ENCODE measurements at regions not wholly inside any gene's neighbourhood (a gene's known extent, or its start where the extent isn't known, plus 50 kb on each side); places are given as distances from the start of the nearest gene placed in this dataset.

DNA sequence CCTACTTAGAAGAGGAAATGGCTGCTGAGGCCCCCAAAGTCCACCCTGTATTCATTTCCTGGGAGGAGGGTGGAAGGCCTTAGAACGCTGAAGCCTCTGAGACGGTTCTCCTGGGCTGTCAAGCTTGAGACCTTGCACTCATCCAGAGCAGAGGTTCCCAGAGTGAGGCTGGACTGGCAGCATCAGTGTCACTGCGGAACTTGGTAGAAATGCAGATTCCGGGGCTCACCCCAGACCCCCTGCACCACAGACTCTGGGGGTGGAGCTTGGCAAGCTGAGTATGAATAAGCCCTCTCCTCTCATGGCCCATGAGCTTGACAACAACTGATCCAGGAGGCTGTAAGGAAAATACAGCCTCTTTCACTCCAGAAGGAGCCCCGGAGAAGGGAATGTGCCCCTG, 218.3 kb downstream of the IRF8 start:
- DNase-seq (ENCODE audit: low read depth in 2 of 2), result no peak

DNA sequence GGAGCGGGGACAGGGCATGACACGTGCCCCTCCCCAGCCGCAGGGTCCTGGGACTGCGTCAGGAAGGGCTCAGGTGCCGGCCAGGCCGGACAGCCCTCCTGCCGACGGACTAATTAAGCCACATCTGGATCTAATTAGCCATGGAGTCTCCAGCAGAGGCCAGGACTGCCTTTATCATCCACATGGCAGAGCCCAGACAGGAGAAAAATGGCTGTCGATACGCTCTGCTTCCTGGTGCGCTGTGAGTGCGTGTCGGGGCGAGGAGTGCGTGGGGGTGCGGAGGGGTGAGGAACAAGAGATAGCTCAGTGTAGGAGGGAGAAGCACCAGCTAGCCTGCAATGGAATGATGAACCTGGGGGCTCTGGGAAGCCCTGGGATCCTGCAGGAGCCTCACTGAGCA, 218.8 kb downstream of the IRF8 start:
- no peak for DNase-seq (ENCODE audit: low read depth in 2 of 2)

DNA sequence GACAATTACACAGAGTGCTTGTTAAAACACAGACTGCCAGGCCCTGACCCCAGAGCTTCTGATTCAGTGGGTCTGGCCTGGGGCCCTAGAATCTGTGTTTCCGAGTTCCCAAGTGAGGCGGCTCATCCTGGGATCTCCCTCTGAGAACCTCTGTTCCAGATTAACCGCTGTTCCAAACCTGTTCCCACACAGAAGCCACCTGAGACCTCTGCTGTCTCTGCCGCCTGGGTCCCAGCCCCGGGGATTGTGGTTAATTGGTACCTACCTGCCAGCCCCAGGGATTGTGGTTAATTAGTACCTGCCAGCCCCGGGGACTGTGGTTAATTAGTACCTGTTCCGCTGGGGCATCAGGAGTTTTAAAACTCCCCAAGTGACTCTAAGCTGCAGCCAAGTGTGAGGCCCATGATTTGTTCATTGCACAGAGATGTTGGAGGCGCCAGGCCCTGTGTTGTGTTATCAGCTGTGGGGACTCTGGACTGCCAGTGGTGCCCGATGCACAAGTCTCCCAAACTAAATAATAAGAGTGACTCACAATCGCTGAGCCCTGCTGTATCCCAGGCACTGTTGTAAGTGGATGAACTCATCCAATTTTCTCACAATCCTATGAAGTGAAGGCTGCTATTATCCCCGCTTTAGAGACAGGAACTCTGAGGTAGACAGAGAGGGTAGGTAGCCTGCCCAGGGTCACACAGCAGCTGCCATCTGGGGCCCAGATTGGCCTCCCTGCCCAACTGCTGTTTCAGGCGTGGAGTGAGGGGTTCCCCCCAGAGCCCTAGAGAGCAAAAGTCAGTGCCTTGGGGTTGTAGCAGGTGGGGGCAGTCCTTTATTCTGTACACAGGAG, 219.7 kb downstream of the IRF8 start:
- no peak for DNase-seq (ENCODE audit: low read depth in 2 of 2)

DNA sequence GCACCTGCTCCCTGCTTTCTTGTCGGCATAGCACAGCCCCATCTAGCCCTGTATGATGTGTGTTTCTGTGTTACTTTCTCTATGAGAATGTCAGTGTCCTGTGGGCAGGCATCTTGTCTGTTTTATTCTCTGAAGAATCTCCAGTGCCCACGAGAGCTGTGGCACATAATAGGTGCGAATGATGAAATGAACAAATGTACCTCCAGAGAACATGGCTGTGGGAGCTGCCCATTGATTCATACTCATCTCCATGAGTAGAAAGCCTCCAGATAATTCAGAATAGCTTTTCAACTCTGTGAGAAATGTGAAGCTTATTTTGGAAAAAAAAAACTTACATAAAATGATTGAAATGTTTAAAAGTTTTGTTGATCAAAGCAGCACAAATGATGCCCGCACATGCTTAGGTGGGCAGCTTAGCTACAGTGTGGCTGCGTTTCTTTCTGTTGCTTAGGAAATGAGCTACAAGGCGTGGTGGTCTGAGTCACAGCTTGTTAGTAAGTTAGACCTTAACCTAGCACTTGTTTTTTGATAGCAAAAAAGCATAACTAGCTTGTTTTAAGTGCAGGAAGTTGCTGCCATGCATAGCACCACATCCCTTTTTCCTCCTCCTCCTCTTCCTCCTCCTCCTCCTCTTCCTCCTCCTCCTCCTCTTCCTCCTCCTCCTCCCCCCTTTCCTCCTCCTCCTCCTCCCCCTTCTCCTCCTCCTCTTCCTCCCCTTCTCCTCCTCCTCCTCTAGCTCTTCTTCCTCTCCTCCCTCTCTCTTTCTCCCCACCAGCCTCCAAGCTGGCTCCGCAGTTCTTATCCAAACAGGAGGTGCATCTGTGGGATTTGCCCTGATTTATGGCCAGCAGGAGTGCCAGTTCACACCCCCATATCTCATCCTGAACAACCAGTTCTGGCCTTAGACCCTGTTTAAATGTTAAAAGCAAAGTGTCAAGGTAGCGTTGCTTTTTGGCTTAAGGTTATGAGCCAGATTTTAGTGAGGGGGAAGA, 221.5 kb downstream of the IRF8 start:
- DNase-seq (ENCODE audit: low read depth in 2 of 2), result no peak

DNA sequence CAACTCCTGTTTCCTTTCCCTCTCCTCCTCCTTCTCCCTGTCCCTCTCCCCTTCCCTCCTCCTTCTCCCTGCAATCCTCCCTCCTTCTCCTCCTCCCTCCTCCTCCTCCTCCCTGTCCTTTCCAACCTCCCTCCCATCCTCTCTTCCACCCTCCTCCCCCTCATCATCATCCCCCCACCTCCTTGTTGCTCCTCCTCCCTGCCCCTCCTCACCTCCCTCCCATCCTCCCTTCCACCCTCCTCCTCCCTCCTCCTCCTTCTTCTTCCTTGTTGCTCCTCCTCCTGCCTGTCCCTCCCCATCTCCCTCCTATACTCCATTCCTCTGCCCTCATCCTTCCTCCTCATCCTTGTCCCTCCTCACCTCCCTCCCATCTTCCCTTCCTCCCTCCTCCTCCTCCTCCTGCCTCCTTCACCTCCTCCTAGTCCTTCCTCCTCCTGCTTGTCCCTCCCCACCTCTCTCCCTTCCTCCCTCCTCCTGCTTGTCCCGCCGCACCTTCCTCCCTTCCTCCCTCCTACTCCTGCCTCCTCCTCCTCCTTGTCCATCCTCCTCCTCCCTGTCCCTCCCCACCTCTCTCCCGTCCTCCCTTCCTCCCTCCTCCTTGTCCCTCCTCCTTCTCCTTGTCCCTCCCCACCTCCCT, 222.5 kb downstream of the IRF8 start:
- DNase-seq (ENCODE audit: low read depth in 2 of 2), result no peak

DNA sequence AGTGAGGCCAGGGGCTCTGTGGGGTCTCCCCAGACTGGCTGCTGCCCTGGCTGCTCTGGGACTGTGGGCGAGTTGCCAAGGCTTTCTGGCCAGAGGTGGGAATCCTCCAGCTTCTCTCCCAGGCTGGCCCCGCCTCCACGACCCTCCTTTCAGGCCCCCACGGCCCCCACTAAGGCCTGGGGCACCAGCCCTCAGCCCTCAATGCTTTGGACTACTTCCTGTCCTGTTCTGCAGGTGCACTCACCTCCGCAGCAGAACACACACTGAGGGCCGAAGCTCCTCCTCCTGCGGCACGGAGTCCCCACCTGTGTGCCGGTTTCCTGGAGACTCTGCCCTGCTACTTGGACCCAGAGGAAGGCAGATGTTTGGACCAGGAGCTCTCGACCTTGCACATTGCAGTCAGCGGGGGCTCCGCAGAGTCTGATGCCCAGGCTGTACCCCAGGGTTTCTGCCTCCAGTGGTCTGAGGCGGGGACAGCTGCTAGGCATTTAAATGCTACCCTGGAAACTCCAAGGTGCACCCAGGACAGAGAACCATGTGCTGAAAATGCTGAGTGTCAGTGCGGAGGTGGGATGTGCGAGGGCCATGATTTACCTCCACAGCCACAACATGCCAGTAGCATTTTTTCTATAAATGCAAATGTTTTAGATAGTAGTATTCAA, 223.8 kb downstream of the IRF8 start:
- no peak for DNase-seq (ENCODE audit: low read depth in 2 of 2)

DNA sequence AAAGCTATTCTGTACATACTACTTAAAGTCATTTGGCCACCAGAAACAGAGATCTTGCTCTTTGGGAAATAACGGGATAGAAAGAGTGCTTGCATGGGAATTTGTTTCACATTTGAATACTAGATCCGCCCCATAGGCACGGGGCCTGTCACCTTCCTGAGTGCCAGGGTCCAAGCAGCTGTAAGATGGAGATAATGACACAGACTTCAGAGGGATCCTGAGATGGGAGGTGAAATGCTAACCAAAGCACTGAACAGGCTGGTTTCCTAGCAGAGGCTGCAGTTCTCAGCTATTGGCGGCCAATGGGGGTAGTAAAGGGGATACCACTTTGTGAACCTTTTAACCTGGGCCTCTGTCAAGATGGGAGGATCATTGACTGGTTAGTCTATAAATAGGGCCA, 225.4 kb downstream of the IRF8 start:
- DNase-seq (ENCODE audit: low read depth in 2 of 2), result no peak

DNA sequence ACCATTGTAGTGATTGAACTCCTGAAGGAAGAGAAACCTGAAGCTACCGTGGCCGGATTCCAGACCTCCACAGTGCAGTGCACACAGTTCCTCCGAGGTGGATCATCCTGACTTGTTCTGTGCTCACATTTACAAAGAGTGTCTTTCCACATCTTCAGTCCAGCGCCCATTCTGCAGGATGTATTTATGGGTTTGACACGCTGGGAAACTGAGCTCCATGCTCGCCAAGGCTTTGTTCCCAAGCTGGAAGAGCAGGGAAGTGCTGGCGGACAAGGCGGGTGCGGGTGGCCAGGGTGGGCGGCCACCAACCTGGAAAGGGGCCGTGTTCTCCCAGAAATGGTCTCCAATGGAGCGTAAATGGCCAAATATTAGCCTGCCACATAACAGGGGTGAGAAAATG, 227.9 kb downstream of the IRF8 start:
- DNase-seq (ENCODE audit: low read depth in 2 of 2), result no peak

DNA sequence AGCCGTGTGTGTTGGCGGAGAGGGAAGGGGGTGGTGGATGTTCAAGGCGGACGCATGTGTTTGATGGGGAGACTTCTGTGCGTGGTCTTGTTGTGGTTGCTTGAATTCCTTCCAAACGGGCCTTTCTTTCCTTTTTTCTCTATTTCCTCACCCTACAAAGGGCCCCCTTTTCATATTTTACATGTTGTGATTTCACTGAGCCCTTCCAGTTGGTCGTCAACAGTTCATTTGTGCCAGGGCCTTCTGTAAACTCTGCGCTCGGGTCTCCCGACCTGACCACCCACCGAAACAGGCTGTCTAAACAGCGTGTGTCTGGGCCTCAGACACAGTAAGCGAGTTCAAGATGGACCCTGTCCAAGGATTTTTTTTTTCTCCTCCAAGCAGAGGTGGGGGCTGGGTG, 228.4 kb downstream of the IRF8 start:
- no peak for DNase-seq (ENCODE audit: low read depth in 2 of 2)

DNA sequence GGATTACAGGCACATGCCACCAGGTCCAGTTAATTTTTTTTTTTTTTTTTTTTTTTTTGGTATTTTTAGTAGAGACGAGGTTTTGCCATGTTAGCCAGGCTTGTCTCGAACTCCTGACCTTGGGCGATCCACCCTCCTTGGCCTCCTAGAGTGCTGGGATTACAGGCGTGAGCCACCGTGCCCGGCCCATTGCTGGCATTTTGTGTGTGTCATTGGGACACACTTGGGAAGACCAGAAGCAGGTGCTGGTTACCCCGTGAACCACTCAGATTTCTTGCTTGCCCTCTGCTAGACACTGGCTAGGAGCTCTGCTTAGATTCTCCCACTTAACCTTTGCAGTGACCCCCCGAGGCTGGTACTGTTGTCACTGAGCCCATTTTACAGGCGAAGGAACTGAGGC, 229.3 kb downstream of the IRF8 start:
- DNase-seq (ENCODE audit: low read depth in 2 of 2), result no peak

DNA sequence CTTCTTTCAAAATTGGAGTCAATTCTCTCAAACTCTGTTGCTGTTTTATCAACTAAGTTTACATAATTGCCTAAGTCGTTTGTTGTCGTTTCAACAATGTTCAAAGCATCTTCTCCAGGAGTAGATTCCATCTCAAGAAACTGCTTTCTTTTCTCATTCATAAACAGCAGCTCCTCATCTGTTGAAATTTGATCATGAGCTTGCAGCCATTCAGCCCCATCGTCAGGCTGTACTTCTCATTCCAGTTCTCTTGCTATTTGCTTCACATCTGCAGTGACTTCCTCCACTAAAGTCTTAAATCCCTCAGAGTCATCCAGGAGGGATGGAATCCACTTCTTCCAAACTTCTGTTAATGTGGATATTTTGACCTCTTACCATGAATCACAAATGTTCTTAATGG, 230.6 kb downstream of the IRF8 start:
- no peak for DNase-seq (ENCODE audit: low read depth in 2 of 2)

DNA sequence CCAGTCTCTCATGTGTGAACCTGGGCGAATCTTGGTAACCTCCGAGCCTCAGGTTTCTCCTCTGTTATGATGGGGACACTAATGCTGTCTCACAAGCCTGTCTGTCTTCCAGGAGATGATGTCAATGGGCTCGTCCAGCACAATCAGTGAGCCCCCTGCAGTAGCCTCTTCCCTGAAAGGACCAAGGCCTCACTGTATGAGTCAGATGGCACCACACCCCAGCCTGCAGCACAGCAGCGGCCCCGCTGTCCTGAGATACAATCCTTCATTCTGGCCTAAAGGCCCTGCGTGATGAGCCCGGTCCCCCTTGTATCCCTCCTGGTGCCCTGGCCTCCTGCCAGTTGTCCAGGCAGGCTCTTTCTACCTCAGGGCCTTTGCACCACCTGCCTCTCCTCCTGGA, 234.4 kb downstream of the IRF8 start:
- no peak for DNase-seq (ENCODE audit: low read depth in 2 of 2)

DNA sequence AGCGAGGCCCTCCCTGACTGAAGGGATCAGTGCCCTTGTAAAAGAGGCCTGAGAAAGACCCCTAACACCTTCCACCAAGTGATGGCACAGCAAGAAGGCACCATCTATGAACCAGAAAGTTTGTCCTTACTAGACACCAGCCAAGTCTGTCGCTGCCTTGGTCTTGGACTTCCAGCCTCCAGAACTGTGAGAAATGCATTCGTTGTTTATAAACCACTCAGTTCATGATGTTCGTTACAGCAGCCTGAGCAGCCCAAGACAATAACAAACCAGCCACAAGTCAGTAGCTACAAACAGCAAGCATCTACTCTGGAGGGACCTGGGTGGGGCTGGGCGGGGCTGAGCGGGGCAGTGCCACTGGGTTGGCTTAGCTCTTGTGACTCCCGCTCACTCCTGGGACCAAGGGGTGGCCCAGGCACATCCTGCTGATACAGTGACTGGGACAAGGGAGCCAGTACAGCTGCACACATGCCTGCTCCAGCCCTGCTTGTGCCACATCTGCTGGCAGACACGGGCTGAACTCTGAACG, 234.9 kb downstream of the IRF8 start:
- DNase-seq (ENCODE audit: low read depth in 2 of 2), result no peak

DNA sequence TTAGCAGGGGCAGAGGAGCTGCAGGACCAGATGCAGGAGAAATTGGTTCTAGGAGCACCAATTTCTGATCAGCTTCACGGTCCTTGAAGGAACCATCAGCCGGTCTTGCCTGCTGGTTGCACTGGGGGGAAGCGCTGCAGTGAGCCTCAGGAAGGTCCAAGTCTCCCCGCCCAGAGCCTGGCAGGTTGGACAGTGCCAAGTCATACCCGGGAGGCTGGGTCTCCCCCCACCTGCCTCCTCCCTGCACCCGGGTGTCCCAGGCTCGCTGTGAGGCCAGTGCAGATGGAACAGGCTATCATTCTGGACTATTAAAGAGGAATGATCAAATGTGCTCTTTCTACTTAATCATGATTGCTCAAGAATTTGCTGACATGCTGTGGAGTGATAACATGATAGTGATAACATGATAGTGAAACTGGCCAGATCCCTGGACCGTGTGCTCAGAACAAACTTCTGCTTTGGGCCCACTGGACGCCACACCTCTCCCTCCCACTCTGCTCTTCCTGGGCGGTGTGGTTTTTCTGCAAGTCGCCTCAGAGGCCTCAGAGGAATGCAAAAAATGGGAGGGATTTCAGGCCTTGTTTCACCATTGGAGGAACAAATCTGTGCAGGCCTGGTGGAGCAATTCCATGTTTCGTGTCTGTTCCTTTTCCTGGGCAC, 236.0 kb downstream of the IRF8 start:
- DNase-seq (ENCODE audit: low read depth in 2 of 2), result no peak

DNA sequence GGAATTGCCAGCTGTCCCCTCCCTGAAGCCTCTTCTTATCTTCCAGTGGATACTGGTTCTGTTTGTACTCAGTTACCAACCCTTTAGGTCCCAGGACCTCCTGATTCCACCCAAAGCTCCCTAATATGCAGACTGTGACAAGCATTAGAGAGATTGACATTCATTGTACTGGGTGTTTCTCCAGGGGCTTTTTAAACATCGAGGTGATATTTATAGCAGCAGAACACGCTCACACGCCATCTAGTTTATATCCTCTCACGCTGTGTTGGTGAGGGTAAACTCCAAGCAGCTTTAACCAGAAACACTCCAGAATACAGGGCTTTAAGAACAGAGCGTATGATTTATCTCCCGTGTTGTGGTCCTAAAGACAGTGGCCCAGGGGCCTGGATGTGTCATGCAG, 238.4 kb downstream of the IRF8 start:
- DNase-seq (ENCODE audit: low read depth in 2 of 2), result no peak

DNA sequence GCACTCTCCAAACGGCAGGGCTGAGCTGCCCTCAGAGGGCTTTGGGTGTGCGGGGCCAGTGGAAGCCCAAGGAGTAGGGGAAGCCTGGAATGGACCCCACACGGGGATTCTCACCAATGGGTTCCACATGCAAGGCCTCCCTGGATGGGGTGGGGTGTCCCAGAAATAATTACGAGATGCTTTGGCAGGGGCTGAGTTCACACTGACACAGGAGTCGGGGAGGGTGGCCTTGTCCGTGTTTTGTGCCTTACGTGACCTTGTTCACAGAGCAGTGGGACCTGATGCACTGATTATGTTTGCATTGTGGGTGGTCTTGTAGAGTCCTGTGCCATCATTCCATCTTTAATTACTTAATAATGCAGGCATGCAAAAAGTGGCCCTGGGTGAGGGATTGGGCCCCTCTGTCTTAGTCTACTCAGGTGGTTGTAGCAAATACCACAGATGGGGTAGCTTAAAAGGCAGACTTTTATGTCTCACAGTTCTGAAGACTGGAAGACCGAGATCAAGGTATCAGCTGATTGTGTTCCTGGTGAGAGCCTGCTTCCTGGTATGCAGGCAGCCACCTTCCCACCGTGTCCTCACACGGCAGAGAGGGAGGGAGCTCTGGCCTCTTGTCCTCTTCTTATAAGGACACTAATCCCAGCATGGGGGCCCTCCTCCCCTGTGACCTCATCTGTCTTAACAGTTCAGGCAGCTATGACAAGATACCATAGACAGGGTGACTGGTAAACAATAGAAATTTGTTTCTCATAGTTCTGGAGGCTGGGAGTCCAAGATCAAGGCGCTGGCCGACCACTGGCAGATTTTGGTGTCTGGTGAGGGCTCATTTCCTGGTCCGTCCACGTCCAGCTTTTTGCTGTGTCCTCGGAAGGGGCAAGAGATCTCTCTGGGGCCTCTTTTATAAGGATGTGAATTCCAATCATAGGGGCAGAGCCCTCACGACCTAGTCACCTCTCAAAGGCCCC, 239.4 kb downstream of the IRF8 start:
- no peak for DNase-seq (ENCODE audit: low read depth in 2 of 2)

DNA sequence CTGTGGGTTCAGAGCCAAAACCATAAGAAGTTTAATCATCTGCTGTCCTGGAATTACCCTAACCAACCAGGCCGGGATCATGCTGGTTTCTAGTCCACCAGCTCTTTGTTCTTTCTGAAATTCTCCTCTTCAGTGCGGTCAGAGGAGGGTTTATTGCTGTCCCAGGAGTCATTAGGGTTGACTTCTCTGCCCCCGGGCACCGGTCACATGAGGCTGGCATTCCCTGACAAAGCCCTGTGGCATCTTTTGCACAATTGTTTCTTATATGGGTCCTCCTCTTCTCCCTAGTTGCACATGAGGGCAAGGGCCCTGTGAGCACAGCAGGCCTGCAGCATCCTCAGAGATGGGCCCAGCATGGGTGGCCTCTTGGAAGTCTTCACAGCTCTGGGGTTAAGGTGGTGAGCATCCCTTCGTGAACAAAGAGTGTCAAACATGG, 243.9 kb downstream of the IRF8 start:
- DNase-seq (ENCODE audit: low read depth in 2 of 2), result no peak

DNA sequence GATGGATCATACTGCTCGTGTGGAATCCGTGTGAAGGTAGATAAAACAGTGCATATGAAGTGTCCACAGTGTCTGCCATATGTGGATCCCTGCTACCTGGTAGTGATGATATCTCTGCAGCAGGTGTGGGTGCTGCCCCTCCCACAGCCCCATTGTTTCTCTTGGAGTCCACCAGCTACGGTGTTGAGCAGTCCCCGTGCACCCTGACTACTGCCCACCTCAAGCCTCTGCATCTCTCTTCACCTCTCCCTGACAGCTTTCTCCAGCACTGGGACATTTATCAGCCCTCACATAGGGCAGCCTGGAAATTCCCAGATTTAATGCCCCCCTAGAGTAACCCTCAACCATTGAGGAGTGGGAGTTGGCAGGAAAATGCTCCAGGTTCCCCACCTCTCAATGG, 244.7 kb downstream of the IRF8 start:
- no peak for DNase-seq (ENCODE audit: low read depth in 2 of 2)

DNA sequence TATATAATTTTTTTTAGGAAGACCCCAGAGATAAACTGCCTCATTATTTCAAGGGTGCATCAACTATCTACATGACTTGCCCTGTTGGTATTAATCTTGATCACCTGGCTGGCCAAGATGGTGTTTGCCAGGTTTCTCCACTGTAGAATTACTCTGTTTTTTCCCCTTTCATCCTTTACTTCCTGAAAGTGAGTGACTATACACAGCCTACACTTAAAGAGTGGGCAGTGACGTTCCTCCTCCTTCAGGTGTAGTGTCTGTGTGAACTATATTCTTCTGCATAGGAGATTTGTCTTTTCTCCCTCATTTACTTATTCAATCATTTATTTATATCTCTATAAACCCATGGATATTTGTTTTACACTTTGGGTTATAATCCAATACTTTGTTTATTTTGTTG, 246.7 kb downstream of the IRF8 start:
- DNase-seq (ENCODE audit: low read depth in 2 of 2), result no peak

Measured in stimulated activated CD8-positive, alpha-beta memory T cell treated with anti-CD3 and anti-CD28 coated beads, Interleukin-7, amount 100 ng/mL, for 1 hour (primary cell).